22Rv1 (cell line): ENCODE measurements at regions not wholly inside any gene's neighbourhood (a gene's known extent, or its start where the extent isn't known, plus 50 kb on each side); places are given as distances from the start of the nearest gene placed in this dataset.
A peak's percentile ranks its signal among the peaks of the same experiment; 100 is the strongest.

Source experiments
- H3K27ac ChIP-seq: fragments of 450-650 bp; 2 replicates; pipeline ENCODE4 v1.5.1; 2017
- ZFX ChIP-seq: fragments of 450-650 bp; IDR thresholded peaks from 2 replicates; pipeline ENCODE4 v1.6.1; 2017; ENCODE audit warnings: antibody characterized with exemption, borderline replicate concordance
- TF ChIP-seq, protein P1 (sequence below): fragments of 450-650 bp; IDR thresholded peaks from 2 replicates; pipeline ENCODE4 v1.5.1; 2017; ENCODE audit warnings: mild to moderate bottlenecking

DNA sequence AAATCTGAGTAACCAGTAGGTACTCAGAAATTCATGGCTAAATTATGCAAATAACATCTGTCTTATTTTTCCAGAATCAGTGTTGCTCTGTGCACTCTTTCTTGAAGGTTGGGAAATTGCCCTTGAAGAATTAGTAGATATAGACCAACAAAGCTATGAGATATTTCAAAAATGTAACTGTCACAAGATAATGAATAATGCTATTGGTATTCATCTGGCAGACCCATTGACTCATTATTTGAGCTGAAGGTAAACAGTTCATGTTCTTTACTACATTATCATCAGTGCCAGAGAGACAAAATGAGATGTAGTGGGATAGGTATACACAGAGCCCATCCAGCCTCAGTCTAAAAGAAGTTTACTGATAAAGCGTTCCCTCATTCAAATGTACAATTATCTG, 274.7 kb downstream of the CASP12 start:
- TF ChIP-seq ZFX, result no peak
- TF ChIP-seq, protein P1, sequence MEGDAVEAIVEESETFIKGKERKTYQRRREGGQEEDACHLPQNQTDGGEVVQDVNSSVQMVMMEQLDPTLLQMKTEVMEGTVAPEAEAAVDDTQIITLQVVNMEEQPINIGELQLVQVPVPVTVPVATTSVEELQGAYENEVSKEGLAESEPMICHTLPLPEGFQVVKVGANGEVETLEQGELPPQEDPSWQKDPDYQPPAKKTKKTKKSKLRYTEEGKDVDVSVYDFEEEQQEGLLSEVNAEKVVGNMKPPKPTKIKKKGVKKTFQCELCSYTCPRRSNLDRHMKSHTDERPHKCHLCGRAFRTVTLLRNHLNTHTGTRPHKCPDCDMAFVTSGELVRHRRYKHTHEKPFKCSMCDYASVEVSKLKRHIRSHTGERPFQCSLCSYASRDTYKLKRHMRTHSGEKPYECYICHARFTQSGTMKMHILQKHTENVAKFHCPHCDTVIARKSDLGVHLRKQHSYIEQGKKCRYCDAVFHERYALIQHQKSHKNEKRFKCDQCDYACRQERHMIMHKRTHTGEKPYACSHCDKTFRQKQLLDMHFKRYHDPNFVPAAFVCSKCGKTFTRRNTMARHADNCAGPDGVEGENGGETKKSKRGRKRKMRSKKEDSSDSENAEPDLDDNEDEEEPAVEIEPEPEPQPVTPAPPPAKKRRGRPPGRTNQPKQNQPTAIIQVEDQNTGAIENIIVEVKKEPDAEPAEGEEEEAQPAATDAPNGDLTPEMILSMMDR, result no peak
- H3K27ac ChIP-seq, result no peak overlapping the region

DNA sequence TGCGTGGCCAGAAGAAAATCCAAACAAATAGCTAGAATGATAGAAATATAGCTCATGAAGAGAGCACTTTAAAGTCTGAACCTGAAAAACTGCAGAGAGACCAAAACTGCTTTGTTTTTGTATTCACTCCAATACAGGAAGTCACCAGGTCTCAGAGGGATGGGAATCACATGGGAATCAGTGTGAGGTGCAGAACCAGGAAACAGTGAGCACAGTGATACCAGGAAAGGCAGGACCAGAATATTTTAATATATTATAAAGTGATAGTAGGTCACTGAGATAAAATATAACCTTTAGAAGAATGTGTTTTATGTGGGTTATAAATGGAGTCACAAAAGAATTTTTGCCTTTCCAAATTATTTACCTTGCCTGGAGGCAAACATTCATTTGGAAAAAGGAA, 277.3 kb downstream of the CASP12 start:
- no peak overlapping the region for H3K27ac ChIP-seq
- TF ChIP-seq, protein P1, result no peak
- TF ChIP-seq ZFX, result no peak

DNA sequence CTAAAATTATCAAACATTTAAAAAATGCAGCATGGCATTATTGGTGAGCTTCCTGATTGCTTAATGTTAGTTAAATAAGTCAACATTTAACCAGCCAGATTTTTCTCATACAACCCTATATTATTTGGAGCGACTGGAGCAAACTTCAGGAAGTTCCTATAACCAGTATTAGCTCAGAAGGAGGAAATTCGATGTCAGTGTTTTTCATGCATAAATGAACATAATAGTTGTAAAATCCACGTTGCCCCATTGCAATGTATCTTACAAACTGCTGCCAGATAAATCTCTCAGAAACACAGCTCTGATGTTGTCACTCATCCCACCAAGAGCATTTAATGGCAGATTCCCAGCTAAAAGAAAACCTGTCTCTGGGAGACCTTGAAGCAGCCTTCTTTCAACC, 278.5 kb downstream of the CASP12 start:
- no peak overlapping the region for H3K27ac ChIP-seq
- no peak for TF ChIP-seq ZFX
- TF ChIP-seq, protein P1, result no peak

DNA sequence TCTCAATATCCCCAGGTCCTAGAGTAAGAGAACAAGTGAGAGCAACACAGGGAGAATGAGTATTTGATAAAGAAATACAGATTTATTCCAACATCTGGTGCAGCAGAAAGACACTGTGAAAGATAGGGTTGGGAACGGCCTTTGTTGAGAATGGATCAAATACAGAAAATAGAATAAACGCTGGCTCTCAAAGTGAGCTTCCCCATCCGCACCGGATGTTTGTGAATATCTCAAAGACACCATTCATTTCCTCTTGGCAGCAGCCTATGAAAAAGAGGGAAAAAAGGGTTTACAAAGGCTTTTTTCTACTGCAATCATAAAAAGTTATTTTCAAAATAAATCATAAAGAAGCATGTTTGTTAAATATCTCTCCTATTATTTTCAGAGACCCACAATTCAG, 279.3 kb downstream of the CASP12 start:
- no peak for TF ChIP-seq ZFX
- TF ChIP-seq, protein P1, result no peak
- H3K27ac ChIP-seq, result no peak overlapping the region

DNA sequence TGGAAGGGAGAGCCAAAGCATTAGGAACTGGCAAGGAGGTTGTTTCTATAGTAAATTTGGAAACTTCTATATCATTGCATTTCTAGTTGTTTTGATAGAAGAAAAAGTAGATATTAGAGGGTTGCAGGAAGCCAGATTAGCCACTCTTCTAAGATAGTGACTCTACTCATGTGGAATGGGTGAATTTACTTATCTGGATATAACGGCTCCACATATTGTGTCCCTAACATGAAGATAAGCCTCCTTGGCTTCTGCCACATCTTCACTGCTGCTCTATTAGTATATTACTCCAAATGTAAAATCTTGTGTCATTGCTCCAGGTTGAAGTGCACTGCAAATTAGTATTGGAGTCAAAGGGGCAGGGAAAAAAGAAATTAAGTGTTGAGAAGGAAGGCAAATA, 283.3 kb downstream of the CASP12 start:
- TF ChIP-seq ZFX, result no peak
- TF ChIP-seq, protein P1, result no peak
- peak overlapping the region; percentile 16; the same call in 1 of the 2 replicates for H3K27ac ChIP-seq

DNA sequence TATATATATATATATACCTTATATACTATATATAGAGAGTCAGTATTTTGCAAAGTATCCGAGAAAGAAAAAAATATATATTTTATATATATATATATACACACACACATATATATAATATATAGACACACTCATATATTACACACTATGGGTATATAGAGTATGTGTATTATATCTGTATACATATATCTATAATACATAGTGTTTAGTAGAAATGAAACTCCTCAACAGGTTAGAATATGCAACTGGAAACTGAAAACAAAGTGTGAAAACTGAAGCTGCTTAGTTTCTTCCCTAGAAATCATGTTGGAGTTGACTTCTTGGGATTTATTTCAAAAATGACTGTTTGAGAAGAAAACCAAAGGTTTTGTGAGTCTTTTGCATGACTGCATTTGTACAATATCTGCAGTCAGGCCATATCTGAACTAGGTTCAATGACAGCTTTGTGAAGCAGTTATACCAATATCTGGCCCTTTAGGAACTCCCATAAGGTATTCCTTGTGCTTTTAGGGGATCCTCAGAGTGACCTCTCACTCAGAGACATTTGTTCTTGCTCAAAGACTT, 284.1 kb downstream of the CASP12 start:
- TF ChIP-seq, protein P1, result no peak
- no peak for TF ChIP-seq ZFX
- 0 out of 2 replicates have a peak overlapping the region, but pooled peaks have one; percentile 16 for H3K27ac ChIP-seq

DNA sequence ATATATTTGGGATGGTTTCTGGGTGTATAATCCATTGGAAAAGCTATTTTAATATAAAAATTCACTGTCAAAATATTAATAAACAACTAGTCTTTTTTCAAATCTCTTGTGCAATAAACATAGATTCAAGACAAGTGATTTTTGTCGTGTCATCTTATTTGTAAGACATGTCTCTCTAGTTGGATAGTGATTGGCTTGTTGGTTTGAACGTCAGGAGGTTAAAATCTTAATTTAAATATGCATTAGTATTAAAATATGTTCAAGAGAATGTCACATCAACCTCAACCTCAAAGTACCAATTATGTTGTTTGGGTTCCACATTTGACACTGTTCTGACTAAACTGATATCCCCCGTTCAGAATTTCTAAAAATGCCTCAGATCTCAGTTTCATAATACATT, 287.6 kb downstream of the CASP12 start:
- no peak for TF ChIP-seq ZFX
- TF ChIP-seq, protein P1, result no peak
- H3K27ac ChIP-seq, result no peak overlapping the region
